ENCODE measurements at regions not wholly inside any gene's neighbourhood (a gene's known extent, or its start where the extent isn't known, plus 50 kb on each side); places are given as distances from the start of the nearest gene placed in this dataset.

- DNase-seq: no peak
- WGBS, 2 donors: 22 to 26% methylated on average over 4 of the region's 4 CpGs
- Histone ChIP-seq H3K4me3 (no peak overlapping the region), H3K27me3 (peaks cover 0 to 6% (median 1%) of the 10 kb centered on the region in 4 donors), H3K27ac (no peak overlapping the region), H3K36me3 (no peaks in the 10 kb centered on the region), H3K4me1 (peaks cover 0 to 12% (median 0%) of the 10 kb centered on the region in 3 donors), H3K9me3 (no peaks in the 10 kb centered on the region)
- no peak for FAIRE-seq
- no peak for TF ChIP-seq CTCF (IDR thresholded peaks at IDR 0.05)
- peak in 2 of 4 donors; percentile 43 to 67 for ATAC-seq
- intact Hi-C loops (cut with DNase I): no loop called here
These were observed 358.6 kb downstream of the TDRD3 start for GRCh38 chr13:60755380-60756163.

- intact Hi-C loops (cut with DNase I): no loop called here
- WGBS, 2 donors: 71 to 83% methylated on average over 10 of the region's 10 CpGs
- ATAC-seq (no peak), DNase-seq (no peak), FAIRE-seq (no peak)
- TF ChIP-seq CTCF (IDR thresholded peaks at IDR 0.05): no peak
- peaks cover 0 to 6% (median 0%) of the 10 kb centered on the region in 3 donors for H3K4me1 ChIP-seq
- H3K36me3 ChIP-seq: no peaks in the 10 kb centered on the region
- no peak overlapping the region for H3K4me3 ChIP-seq
- peaks cover 0 to 6% (median 1%) of the 10 kb centered on the region in 4 donors for H3K27me3 ChIP-seq
- H3K9me3 ChIP-seq: no peaks in the 10 kb centered on the region
- no peak overlapping the region for H3K27ac ChIP-seq
These were observed 357.4 kb downstream of the TDRD3 start for GRCh38 chr13:60754211-60755090.

GRCh38 chr13:60753641-60754040 lies 356.6 kb downstream of the TDRD3 start:
- H3K27ac ChIP-seq: no peak overlapping the region
- no peaks in the 10 kb centered on the region for H3K9me3 ChIP-seq
- H3K27me3 ChIP-seq: peaks cover 0 to 6% (median 1%) of the 10 kb centered on the region in 4 donors
- no peak overlapping the region for H3K4me3 ChIP-seq
- FAIRE-seq (no peak), ATAC-seq (no peak), DNase-seq (no peak)
- no peaks in the 10 kb centered on the region for H3K36me3 ChIP-seq
- TF ChIP-seq CTCF (IDR thresholded peaks at IDR 0.05): no peak
- WGBS, 2 donors: 67 to 83% methylated on average over 1 of the region's 1 CpG
- peaks cover 0 to 6% (median 0%) of the 10 kb centered on the region in 3 donors for H3K4me1 ChIP-seq
- intact Hi-C loops (cut with DNase I): no loop called here

GRCh38 chr13:60745343-60745742 lies 348.3 kb downstream of the TDRD3 start:
- Histone ChIP-seq H3K36me3 (no peaks in the 10 kb centered on the region), H3K4me1 (no peaks in the 10 kb centered on the region), H3K27me3 (no peaks in the 10 kb centered on the region), H3K4me3 (no peak overlapping the region), H3K9me3 (no peaks in the 10 kb centered on the region), H3K27ac (no peak overlapping the region)
- FAIRE-seq (no peak), ATAC-seq (no peak), DNase-seq (no peak)
- WGBS, 2 donors: 44 to 52% methylated on average over 3 of the region's 3 CpGs
- no peak for TF ChIP-seq CTCF (IDR thresholded peaks at IDR 0.05)
- intact Hi-C loops (cut with DNase I): no loop called here
